Epithelial cell of prostate (primary cell): ENCODE measurements at regions not wholly inside any gene's neighbourhood (a gene's known extent, or its start where the extent isn't known, plus 50 kb on each side); places are given as distances from the start of the nearest gene placed in this dataset.

Experiments used
- DNase-seq: peaks from one replicate; pipeline ENCODE4 v3.0.0-alpha.2; 2011; ENCODE audit warnings: low read depth, low spot score
- H3K27ac ChIP-seq: fragments of 450-650 bp; 2 replicates; pipeline ENCODE4 v1.5.1; 2017; ENCODE audit warnings: mild to moderate bottlenecking

DNA sequence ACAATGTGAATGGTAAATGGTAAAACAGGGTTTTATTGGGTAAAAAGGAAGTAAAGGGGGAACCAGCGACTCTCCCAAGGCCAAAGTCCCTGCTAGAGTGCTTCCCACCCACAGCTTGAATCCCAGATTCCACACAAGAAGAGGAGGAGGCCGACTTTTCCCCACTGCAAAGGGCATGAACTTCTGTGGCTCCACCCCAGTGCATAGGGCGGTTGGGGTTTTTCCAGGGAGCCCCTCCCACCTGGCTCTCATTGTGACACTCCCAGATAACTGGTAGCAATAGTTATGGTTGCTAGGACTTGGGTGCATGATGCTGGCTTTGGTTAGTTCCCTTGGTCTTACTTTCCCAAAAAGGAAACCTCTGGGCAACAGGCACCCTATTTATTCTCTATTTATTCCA, 666.0 kb upstream of the CA10 start:
- no peak for DNase-seq
- H3K27ac ChIP-seq: no peak overlapping the region

DNA sequence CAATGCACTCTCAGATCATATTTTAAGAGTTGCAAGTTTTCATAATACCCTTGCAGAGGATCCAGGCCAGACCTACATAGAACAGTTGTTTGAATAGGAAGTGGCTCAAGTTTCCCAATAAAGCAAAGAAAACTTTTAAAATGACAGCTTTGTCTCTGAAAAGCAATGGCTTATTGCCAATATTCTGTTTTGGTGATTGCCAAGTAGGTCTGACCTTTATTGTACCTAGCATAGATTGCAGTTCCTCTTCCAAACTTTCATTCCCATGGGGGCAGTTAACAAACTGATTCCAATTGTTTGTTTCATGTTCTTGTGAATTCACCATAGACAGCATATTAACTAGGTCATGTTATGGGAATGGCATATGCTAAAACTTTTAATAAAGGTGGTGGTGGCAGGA, 664.6 kb upstream of the CA10 start:
- no peak for DNase-seq

DNA sequence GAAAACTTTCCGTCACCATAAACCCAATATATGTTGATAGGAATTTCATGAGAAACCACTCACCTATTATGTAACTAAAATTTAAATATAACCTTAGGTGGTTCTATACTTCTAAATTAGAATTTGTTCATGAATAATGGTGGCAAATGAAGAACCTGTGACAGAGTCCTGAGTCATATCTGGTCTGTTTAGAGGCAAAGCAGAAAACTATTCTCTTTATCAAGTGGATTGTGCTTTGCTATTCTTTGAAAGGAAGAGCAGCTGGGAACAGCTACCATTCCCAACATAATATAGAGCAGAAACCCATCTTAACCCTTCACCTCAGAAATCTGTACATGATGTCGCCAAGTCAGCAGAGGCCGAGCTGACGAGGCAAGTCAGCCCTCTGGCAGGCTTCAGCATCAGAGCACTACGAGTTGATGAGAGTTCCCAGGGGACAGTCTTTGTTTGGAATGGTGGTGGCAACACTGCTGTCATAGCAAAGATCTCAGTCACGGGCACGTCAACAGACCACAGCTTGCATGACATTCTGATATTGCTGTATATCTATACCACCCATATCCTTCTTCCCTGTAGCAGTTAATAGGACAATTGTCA, 631.9 kb upstream of the CA10 start:
- no peak for DNase-seq
- no peak overlapping the region for H3K27ac ChIP-seq

More for the DNA sequence above, 664.6 kb upstream of the CA10 start:
- H3K27ac ChIP-seq: no peak overlapping the region

DNA sequence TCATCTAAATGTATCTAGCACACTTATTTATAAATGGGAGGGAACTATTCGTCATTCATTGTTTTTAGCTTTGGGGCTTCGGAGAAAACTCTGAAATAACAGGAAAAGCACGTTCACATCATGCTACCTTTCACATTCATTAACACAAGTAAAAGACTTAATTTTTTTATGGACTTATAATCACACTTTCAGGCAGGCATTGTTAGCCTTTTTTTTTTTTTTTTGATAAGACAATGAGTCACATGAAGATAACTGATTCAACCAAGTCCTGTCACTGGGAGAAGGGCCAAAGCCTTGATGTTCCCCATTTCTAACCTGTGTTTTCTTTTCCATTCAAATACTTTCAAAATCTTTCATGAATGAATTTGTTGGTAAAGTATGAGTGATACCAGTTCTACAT, 631.3 kb upstream of the CA10 start:
- DNase-seq: no peak
- H3K27ac ChIP-seq: no peak overlapping the region

DNA sequence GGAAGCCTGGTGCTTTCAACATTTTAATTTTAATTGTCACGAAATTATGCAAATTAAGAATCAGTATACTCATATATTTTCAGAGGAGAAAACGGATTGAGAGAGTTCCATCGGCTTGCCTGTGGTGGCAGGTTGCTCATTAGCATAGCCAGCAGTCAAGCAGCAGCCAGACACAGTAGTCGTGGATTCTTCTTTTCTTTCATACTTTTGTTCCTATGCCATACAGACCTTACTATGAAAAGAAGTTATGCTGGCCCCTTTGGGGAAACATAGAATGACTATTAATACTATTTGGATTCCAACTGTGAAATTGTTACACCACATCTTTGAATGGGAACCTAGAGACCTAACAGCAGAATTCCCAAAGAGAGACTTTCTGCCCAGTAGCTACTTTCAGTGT, 617.7 kb upstream of the CA10 start:
- no peak overlapping the region for H3K27ac ChIP-seq
- no peak for DNase-seq

DNA sequence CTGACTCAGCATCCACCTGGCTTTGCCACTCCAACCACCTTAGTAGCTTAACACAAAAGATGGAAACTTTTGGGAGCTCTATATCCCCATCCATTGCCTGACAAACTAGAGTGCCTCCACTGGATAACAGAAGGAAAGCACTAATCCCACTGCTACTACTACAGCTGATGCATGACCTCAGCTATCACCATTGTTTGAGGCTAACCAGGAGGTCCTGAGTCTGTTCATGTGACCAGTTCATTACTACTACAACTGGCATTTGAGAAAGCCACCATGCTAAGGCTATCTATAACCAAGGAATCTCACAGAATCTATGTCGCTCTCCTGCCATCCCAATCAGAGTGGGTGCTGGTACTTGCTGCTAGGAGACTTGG, 604.3 kb upstream of the CA10 start:
- H3K27ac ChIP-seq: no peak overlapping the region
- DNase-seq: no peak

DNA sequence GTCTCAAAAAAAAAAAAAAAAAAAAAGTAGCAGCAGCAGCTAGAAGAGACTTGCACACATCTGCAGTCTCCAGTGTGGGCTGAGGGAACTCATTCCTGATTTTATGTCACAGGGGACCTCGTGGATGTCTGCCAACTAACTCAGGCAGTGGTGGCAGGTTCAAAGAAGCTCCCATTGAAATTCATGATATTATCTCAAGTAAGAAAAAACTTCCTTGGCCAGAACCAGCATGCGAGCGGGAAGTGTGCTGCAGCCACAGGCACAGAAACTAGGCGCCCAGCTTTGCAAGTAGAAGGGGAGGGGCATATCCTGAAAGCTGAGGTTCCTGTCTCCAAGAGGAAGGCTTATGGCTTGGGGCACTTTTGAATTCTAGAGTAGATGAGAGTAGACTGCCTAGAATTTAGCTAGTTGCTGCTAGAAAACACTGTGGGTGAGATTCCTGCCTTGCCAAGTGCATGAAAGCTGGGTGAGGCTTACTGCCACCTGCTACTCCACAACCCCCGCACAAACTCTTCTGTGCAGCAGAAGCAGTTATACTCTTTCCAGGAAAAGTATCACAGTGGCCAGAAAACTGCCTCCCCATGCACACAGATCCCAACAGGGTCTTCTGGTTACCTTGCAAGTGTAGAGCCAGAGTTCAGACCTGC, 603.8 kb upstream of the CA10 start:
- no peak overlapping the region for H3K27ac ChIP-seq
- no peak for DNase-seq

DNA sequence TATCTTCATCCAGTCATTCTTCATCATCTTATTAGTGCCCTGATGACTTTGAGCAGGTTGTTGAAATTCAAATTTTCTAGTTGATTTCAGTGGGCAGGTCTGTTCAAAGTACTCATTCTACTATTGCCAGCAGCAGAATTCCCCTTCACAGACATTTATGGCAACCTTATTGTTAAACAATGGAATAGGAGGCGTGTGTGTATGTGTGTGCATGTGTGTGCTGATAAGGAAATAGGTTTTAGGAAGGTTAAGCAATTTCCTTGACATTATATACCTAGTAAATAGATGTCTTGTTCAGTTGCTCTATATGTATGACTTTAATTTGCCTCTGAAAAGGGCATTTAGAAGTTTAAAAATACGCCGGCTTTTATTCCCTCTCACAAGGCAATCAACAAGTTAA, 601.4 kb upstream of the CA10 start:
- no peak for DNase-seq

DNA sequence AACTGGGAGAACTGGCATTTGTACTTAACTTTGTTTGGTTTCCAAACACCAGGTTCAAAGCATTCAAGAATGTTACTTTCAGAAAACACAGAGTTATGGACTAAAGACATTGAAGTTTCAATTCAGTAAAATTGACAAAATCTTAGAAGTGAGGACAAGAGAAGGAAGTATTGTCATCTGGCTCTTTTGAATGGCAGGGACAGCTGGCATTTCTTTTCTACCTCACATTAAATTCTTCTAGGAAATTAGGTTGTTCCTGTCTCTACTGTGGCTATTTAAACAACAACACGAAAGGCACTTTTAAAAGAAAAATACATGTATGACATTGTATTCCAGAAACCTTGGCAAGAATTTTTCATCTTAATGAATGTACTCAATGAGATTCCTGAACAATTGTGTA, 600.0 kb upstream of the CA10 start:
- H3K27ac ChIP-seq: no peak overlapping the region
- no peak for DNase-seq

More for the DNA sequence above, 601.4 kb upstream of the CA10 start:
- no peak overlapping the region for H3K27ac ChIP-seq

DNA sequence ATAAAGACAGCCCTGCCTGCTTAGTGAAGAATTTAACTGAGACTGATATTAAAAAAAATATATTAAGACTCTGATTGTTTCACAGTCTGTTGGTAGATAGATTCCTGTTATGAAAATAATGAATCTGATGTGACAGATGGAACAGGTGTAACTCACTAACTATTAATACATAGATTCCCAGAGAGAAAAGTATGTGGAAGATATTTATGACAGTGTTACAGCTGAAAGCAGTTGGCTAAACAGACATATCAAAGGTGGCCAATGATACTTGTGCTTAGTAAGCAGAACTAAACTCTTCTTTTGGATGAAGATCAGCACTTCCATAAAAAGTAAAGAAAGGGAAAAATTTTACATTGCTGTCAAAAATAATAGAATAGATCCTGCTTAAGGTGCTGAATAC, 598.2 kb upstream of the CA10 start:
- no peak overlapping the region for H3K27ac ChIP-seq
- no peak for DNase-seq

DNA sequence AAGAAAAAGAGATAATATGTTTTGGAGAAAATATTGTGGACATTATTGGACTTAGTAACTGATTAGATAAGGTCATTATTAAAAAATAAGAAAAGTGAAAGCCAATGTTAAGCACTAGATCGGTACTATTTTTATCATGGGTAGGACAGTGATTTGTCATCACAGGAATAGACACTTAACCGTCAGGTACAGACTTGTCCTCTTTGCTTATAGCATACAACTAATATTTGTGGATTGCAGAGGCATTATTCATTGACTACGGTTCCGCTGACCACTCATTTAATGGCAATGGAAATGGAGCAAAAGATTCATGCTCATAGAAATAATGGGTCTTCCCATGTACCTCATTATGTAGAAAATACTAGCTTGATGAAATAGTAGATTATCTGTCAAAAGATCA, 596.3 kb upstream of the CA10 start:
- DNase-seq: peak; percentile 48
- no peak overlapping the region for H3K27ac ChIP-seq

DNA sequence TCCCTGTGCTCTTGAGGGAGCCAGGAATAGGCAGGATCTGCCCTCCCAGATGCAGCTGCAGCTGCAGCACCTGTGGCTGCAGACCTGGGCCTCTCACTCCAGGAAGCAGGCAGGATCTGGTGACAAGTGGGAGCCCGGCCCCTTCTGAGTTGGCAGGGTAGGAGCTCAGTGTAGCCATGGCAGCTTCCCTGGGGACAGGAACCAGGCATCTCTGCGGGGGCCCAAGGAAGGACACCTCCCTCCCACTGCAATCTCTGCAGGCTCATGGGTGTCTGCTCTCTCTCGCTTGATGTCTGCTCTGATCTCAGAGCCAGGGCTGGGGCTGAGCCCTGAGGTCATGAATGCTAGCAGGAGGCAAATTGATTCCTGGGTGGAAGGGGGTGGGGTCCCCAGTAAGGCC, 592.5 kb upstream of the CA10 start:
- H3K27ac ChIP-seq: no peak overlapping the region
- DNase-seq: no peak

DNA sequence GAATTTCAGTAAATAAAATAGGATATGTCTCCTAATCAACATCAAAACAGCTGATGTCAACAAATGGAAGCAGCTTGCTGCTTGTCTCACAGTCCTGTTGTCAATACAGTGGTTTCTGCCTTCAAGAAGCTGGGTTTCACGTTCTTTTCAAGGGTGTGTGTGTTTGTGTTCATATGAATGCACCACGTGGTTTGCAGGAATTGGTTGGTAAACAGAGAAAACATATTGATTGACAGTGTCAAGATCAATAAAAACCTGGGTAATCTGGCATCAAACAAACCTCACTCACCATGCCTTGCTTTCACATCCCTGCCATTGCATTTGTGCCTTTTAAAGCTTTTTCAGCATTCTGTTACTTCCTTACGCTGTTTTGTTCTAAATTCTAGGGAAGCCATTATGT, 585.7 kb upstream of the CA10 start:
- no peak overlapping the region for H3K27ac ChIP-seq
- DNase-seq: no peak

DNA sequence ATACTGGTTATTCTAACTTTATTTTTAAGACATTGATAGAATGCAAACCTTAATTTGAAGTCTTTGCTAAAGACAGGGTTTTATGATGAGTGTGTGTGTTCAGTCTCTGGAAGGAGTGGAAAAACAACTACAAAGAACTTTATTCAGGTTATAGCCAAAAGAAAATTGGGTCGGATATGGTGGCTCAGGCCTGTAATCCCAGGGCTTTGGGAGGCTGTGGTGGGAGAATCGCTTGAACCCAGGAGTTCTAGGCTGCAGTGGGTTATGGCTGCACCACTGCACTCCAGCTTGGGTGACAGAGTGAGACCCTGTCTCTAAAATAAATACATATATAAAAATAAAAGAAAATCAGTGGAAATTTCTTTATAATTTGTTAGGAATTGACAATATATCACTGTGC, 581.5 kb upstream of the CA10 start:
- no peak for DNase-seq
- no peak overlapping the region for H3K27ac ChIP-seq

DNA sequence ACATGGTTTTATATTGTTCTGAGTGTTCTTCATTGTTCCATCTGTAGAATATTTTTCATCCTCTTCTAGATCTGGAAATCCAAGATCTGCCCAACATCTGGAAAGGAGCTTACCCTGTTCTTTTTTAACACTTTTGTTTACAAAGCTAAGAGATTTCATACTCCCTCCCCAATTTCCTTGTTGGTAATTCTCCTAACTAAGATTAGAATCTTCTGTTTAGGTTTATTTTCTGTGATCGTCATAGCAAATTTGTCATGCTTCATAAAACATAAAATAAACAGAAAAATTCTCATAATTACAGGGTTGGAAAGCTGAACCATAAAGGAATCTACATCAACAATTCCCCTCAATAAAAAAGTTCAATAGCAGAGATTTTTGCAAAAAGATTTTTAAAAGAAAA, 580.3 kb upstream of the CA10 start:
- DNase-seq: no peak
- H3K27ac ChIP-seq: no peak overlapping the region

DNA sequence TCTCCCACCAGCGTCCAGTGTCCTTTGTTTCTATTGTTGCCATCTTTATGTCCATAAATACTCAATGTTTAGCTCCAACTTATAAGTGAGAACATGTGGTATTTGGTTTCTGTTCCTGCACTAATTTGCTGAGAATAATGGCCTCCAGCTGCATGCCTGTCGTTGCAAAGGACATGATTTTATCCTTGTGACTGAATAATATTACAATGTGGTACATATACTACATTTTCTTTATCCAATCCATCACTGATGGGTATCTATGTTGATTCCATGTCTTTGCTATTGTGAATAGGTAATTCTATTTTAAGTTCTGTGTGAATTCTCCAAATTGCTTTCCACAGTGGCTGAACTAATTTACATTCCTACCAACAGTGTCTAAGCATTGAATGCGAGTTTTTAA, 578.6 kb upstream of the CA10 start:
- H3K27ac ChIP-seq: no peak overlapping the region
- DNase-seq: no peak

DNA sequence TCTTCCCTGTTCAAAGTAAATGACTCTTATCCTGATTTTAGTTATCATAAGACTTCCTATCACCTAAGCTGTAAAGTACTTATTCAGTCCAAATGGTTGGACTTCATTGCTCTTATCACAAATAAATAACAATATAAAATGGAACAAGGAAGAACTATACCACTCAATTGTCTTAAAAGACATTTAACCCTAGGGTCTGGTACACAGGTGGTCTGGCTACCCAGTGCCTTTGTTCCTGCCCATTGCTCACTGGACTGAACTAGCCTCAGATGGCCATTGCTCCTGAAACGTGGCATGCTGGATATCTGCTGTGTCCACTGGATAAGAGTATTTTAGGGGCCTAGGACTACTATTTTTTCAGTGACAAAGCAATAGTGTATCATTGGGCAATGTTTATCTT, 574.3 kb upstream of the CA10 start:
- H3K27ac ChIP-seq: no peak overlapping the region
- no peak for DNase-seq

DNA sequence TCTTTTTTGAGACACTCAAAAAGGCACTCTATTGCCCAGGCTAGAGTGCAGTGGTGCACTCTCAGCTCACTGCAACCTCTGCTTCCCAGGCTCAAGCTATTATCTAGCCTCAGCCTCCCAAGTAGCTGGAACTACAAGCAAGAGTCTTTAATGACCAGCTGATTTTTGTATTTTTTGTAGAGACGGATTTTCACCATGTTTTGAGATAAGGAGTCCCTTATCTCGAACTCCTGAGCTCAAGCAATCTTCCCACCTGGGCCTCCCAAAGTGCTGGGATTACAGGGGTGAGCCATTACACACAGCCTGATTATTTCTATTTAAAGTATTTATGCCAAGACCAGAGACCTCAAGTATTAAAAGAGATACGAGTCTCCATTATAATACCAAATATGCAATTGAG, 566.1 kb upstream of the CA10 start:
- DNase-seq: no peak
- H3K27ac ChIP-seq: no peak overlapping the region

DNA sequence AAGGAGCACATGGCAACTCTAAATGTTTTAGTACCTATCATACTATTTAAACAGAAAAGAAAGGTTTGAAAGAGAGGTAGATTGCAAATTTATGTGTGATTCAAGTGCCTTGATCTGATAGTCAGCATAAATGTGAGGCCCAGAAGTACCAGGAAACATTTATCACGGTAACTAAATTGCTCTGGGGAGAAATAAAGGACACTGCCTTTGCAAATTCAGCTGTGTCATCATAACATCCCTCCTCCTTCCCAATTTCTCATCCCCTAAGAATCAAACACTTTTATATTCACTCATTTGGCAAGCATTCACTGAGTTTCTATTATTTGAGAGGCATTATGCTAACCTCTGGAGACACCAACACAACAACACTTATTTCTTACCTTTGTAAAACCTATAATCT, 563.4 kb upstream of the CA10 start:
- no peak overlapping the region for H3K27ac ChIP-seq
- DNase-seq: no peak

DNA sequence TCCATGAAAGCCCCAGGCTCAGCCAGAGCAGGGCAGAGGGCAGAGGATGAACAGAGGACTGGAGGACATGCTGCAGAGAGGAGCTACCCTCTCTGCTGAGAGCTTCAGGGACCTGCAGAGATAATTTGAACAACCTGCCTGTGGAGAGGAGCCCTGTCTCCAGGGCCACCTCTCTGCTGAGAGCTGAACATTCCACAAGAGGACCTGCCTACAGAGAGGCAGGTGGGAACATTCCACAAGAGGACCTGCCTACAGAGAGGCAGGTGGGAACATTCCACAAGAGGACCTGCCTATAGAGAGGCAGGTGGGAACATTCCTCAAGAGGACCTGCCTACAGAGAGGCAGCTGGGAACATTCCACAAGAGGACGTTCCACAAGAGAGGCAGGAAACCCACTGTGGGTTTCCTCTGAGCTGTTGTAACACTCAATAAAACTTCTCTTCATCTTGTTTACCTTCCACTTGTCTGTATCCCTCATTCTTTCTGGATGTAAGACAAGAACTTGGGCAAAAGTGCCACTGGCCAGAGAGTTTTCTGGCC, 551.9 kb upstream of the CA10 start:
- H3K27ac ChIP-seq: no peak overlapping the region
- no peak for DNase-seq

DNA sequence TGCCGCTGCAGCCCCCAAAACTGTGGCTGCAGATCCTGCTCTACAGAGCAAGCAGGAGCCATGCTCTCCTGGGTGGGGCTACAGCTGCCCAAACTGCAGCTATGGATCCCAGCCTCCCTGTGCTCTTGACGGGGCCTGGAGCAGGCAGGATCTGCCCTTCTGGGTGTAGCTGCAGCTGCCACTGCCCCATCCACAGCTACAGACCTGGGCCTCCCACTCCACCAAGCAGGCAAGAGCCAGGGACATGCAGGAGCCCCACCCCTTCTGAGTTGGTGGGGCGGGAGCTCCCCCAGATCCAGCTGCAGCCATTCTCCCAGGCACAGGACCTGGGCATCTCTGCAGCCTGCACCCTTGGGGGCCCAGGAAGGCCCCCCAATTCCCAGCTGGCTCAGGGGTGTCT, 551.2 kb upstream of the CA10 start:
- H3K27ac ChIP-seq: no peak overlapping the region
- DNase-seq: no peak

DNA sequence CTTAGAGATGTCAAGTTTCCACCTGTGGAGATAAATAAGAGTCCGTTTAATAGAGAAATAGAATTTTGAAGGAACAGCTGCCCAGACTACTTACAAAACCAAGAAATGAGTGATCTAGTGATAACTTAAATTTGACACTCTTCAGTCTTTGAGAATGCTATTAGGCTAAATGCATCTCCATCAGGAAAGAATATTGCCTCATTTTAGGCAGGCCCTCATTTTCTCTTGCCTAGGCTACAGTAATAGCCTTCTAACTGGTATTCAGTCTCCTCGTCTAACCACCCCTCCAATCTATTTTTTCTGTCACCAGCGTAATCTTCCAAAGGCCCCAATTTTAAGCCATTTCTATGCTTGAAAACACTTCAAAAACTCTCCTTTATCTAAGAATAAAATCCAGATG, 537.8 kb upstream of the CA10 start:
- DNase-seq: no peak
- H3K27ac ChIP-seq: no peak overlapping the region
